GM12864 (cell line): ENCODE measurements at regions not wholly inside any gene's neighbourhood (a gene's known extent, or its start where the extent isn't known, plus 50 kb on each side); places are given as distances from the start of the nearest gene placed in this dataset.

Experiments
- DNase-seq: peaks from one replicate; pipeline ENCODE4 v3.0.0-alpha.2; 2011; ENCODE audit warnings: low read depth
- H3K4me3 ChIP-seq: 2 replicates; pipeline ENCODE4 v1.5.1; 2011; ENCODE audit warnings: mild to moderate bottlenecking, low read depth, low read length, control low read depth
- TF ChIP-seq, protein P1 (sequence below): IDR thresholded peaks from 2 replicates; pipeline ENCODE4 v1.5.1; 2011; ENCODE audit warnings: low read depth, mild to moderate bottlenecking, moderate library complexity, low read length, control low read depth, inconsistent platforms; ENCODE audit errors: missing control alignments

DNA sequence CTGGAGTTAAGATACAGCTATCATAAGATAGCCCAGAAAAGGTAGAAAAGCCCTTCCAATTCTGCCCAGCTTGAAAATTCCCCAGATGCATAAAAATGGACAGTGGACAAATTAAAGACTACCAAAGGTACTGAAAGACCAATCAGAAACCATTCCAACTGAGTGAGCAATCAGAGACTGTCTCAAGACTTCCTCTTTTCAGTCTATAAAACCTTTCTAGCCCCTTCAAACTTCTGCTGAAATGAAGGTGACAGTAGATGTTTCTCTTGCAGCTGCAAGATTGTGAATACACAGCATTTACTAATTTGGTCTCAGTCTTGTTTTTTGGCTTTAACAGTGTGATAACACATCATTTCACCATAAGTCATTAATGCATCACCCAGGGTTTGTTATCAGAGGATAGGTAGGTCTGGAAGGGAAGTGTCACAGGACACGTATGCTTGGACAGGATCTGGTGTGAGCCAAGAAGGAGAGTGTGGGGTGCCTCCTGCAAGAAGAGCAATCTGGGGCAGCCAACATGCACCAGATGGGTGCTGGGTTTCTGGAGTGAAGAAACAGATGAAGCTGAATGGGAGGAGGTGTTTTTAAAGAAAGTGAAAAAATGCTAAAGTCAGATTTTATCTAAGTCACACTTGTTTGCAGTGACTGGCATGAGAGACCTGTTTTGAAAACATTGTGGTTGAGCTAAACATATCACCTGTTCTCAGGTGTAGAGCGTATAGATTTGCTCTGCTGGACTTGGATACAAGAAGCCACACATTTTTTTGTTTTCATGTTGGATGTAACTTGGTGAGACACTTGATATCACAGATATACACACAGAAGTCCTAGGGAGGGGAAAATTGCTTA is 75.3 kb upstream of the DDX18 start:
- no peak for DNase-seq
- no peak overlapping the region for H3K4me3 ChIP-seq
- TF ChIP-seq, protein P1, sequence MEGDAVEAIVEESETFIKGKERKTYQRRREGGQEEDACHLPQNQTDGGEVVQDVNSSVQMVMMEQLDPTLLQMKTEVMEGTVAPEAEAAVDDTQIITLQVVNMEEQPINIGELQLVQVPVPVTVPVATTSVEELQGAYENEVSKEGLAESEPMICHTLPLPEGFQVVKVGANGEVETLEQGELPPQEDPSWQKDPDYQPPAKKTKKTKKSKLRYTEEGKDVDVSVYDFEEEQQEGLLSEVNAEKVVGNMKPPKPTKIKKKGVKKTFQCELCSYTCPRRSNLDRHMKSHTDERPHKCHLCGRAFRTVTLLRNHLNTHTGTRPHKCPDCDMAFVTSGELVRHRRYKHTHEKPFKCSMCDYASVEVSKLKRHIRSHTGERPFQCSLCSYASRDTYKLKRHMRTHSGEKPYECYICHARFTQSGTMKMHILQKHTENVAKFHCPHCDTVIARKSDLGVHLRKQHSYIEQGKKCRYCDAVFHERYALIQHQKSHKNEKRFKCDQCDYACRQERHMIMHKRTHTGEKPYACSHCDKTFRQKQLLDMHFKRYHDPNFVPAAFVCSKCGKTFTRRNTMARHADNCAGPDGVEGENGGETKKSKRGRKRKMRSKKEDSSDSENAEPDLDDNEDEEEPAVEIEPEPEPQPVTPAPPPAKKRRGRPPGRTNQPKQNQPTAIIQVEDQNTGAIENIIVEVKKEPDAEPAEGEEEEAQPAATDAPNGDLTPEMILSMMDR: no peak

DNA sequence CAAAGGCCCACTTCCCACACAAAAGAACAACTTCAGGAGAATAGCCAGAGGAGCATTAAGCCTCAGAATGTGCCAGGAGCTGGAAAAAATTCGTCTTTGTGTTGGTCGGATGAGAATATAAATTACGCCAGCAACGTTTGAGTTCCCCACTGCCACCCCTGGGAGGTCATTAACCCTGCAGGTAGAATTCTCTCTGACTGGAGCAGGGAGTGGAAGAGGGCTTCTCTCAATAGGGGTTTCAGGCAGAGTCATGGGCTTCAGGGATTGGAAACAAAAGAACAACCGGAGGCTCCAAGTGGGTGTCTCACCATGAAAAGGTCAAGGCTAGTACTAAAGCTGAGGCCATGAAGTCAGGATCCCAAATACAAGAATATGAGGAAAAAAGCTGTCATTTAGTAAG is 69.0 kb upstream of the DDX18 start:
- TF ChIP-seq, protein P1: no peak
- no peak for DNase-seq
- no peak overlapping the region for H3K4me3 ChIP-seq

GRCh38 chr2:117755768-117756167 is 58.7 kb upstream of the DDX18 start:
- TF ChIP-seq, protein P1: no peak
- no peak overlapping the region for H3K4me3 ChIP-seq
- no peak for DNase-seq

DNA sequence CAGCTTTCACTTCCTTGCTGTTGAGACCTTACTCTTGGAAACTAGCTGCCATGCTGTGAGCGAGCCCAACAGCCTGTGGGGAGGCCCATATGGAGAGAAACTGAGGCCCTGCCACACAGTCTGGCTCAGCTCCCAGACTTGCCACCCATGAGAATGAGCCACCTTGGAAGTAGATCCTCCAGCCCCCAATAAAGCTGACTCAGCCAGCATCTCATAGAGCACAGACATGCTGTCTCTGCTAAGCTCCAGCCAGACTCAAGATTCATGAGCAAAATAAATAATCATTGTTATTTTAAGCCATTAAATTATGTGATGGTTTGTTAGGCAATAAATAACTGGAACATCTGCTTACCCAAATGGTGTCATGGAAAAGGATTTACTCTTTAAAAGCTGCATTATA is 53.6 kb upstream of the DDX18 start:
- TF ChIP-seq, protein P1: no peak
- no peak overlapping the region for H3K4me3 ChIP-seq
- DNase-seq: no peak

GRCh38 chr2:117762454-117762853 is 52.0 kb upstream of the DDX18 start:
- TF ChIP-seq, protein P1: no peak
- no peak overlapping the region for H3K4me3 ChIP-seq
- DNase-seq: no peak

GRCh38 chr2:117763804-117764203 is 50.7 kb upstream of the DDX18 start:
- no peak overlapping the region for H3K4me3 ChIP-seq
- TF ChIP-seq, protein P1: no peak
- DNase-seq: no peak
